HL-60 (cell line): ENCODE measurements at regions not wholly inside any gene's neighbourhood (a gene's known extent, or its start where the extent isn't known, plus 50 kb on each side); places are given as distances from the start of the nearest gene placed in this dataset.

Source experiments
- DNase-seq, 2 experiments: peaks; one replicate each; pipeline ENCODE4 v3.0.0-alpha.2; 2010 to 2020; ENCODE audit warnings: low read depth in 1 of 2, low spot score in 1 of 2
- H3K27ac ChIP-seq: fragments of 250-450 bp; sonication (Bioruptor Pico); replicated peaks from 2 replicates; pipeline ENCODE4 v1.5.1; 2020; ENCODE audit warnings: mild to moderate bottlenecking, moderate library complexity
- H3K27me3 ChIP-seq: fragments of 250-450 bp; sonication (Bioruptor Pico); 2 replicates; pipeline ENCODE4 v1.5.1; 2021; ENCODE audit warnings: mild to moderate bottlenecking, moderate library complexity; ENCODE audit not compliant: insufficient read depth, poor library complexity, severe bottlenecking
- H3K4me3 ChIP-seq: replicated peaks from 2 replicates; pipeline ENCODE4 v1.5.1; 2011; ENCODE audit warnings: mild to moderate bottlenecking, control low read depth, low read length; ENCODE audit not compliant: insufficient read depth
- GABPA ChIP-seq: IDR thresholded peaks from 2 replicates; pipeline ENCODE4 v1.6.1; 2012; ENCODE audit warnings: low read depth
- POLR2AphosphoS5 ChIP-seq: IDR thresholded peaks from 2 replicates; pipeline ENCODE4 v1.6.1; 2012; ENCODE audit warnings: low read depth
- SPI1 ChIP-seq: IDR thresholded peaks from 2 replicates; pipeline ENCODE4 v1.6.1; 2012; ENCODE audit warnings: low read depth, mild to moderate bottlenecking, borderline replicate concordance
- TF ChIP-seq, protein P1 (sequence below): IDR thresholded peaks from one replicate; pipeline ENCODE4 v1.5.1; 2011; ENCODE audit warnings: low read length, control low read depth, inconsistent platforms; ENCODE audit not compliant: insufficient read depth
- TF ChIP-seq, protein P2 (sequence below): IDR thresholded peaks from 2 replicates; pipeline ENCODE4 v1.6.1; 2012; ENCODE audit warnings: low read depth; ENCODE audit not compliant: insufficient replicate concordance

DNA sequence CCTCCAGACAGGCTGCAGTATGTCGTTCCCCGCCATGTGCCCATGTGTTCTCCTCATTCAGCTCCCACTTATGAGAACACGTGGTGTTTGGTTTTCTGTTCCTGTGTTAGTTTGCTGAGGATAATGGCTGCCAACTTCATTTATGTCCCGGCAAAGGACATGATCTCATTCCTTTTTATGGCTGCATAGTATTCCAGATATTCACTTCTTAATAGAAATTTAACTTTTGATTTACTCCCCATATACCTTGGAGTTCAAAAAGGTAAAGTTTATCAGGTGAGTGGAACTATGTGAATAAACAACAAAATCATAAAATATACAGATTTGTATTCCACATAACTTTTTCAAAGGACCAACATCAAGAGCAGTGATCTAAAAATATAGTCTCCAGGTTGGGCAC is 372.6 kb downstream of the STK39 start:
- TF ChIP-seq GABPA (no peak), SPI1 (no peak), POLR2AphosphoS5 (no peak)
- TF ChIP-seq, protein P1, sequence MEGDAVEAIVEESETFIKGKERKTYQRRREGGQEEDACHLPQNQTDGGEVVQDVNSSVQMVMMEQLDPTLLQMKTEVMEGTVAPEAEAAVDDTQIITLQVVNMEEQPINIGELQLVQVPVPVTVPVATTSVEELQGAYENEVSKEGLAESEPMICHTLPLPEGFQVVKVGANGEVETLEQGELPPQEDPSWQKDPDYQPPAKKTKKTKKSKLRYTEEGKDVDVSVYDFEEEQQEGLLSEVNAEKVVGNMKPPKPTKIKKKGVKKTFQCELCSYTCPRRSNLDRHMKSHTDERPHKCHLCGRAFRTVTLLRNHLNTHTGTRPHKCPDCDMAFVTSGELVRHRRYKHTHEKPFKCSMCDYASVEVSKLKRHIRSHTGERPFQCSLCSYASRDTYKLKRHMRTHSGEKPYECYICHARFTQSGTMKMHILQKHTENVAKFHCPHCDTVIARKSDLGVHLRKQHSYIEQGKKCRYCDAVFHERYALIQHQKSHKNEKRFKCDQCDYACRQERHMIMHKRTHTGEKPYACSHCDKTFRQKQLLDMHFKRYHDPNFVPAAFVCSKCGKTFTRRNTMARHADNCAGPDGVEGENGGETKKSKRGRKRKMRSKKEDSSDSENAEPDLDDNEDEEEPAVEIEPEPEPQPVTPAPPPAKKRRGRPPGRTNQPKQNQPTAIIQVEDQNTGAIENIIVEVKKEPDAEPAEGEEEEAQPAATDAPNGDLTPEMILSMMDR: no peak
- TF ChIP-seq, protein P2, sequence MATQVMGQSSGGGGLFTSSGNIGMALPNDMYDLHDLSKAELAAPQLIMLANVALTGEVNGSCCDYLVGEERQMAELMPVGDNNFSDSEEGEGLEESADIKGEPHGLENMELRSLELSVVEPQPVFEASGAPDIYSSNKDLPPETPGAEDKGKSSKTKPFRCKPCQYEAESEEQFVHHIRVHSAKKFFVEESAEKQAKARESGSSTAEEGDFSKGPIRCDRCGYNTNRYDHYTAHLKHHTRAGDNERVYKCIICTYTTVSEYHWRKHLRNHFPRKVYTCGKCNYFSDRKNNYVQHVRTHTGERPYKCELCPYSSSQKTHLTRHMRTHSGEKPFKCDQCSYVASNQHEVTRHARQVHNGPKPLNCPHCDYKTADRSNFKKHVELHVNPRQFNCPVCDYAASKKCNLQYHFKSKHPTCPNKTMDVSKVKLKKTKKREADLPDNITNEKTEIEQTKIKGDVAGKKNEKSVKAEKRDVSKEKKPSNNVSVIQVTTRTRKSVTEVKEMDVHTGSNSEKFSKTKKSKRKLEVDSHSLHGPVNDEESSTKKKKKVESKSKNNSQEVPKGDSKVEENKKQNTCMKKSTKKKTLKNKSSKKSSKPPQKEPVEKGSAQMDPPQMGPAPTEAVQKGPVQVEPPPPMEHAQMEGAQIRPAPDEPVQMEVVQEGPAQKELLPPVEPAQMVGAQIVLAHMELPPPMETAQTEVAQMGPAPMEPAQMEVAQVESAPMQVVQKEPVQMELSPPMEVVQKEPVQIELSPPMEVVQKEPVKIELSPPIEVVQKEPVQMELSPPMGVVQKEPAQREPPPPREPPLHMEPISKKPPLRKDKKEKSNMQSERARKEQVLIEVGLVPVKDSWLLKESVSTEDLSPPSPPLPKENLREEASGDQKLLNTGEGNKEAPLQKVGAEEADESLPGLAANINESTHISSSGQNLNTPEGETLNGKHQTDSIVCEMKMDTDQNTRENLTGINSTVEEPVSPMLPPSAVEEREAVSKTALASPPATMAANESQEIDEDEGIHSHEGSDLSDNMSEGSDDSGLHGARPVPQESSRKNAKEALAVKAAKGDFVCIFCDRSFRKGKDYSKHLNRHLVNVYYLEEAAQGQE: no peak
- no peak for DNase-seq
- H3K27ac ChIP-seq: no peak overlapping the region
- no peak overlapping the region for H3K4me3 ChIP-seq
- no peaks in the 10 kb centered on the region for H3K27me3 ChIP-seq

DNA sequence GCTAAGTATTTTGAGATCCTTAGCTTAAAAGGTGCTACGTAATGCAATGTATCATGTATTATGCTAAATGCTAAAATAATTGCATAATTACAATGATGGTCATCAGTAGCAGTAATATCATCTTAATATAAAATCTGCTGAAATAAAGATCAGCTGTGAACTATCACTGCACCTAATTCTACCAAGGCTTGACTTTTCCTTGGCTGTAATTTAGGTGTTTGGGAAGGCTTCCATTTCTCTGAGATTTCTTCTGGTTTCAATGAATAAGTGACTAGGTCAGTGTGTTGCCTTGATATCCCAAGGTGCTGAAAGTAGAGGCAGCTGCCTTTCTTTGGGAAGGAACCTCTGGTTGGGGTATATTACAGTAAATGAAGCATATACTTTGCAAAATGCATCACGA is 376.1 kb downstream of the STK39 start:
- TF ChIP-seq SPI1 (no peak), GABPA (no peak)
- TF ChIP-seq, protein P1: no peak
- no peaks in the 10 kb centered on the region for H3K27me3 ChIP-seq
- DNase-seq: no peak
- no peak overlapping the region for H3K27ac ChIP-seq
- no peak overlapping the region for H3K4me3 ChIP-seq

DNA sequence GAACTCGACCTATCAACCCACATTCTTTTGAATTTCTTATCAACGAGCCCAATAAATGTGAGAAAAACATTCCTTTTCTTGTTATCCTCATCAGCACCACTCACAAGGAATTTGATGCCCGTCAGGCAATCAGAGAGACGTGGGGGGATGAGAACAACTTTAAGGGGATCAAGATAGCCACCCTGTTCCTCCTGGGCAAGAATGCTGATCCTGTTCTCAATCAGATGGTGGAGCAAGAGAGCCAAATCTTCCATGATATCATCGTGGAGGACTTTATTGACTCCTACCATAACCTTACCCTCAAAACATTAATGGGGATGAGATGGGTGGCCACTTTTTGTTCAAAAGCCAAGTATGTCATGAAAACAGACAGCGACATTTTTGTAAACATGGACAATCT is 378.2 kb downstream of the STK39 start:
- no peak for DNase-seq
- H3K27ac ChIP-seq: no peak overlapping the region
- no peak overlapping the region for H3K4me3 ChIP-seq
- TF ChIP-seq SPI1 (no peak), GABPA (no peak), POLR2AphosphoS5 (no peak)
- TF ChIP-seq, protein P2: no peak
- TF ChIP-seq, protein P1: no peak
- H3K27me3 ChIP-seq: no peaks in the 10 kb centered on the region

DNA sequence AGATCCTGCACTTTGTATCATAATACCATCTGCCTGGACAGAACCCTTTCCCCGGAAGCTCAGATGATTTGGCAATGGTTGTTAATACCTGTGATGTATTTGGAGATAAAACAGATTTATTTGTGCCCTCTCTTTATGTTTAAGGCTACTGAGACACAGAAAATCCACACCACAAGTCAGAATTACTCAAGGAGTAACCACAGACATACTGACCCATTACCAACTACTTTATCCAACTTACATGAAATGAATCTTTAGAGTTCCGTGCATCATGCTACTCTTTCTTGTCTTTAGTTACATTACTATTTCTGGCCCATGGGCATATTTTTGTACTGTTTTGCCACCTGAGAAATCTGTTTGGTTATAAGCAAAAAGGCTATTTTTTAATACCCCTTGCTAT is 384.0 kb downstream of the STK39 start:
- TF ChIP-seq GABPA: no peak
- TF ChIP-seq, protein P1: no peak
- no peak for TF ChIP-seq POLR2AphosphoS5
- TF ChIP-seq, protein P2: no peak
- TF ChIP-seq SPI1: no peak
- DNase-seq: no peak
- no peaks in the 10 kb centered on the region for H3K27me3 ChIP-seq

More for the DNA sequence above, 384.0 kb downstream of the STK39 start:
- Histone ChIP-seq H3K27ac (no peak overlapping the region), H3K4me3 (no peak overlapping the region)
